MG63 (cell line): ENCODE measurements at regions not wholly inside any gene's neighbourhood (a gene's known extent, or its start where the extent isn't known, plus 50 kb on each side); places are given as distances from the start of the nearest gene placed in this dataset.

Source experiments
- DNase-seq: peaks from one replicate; pipeline ENCODE4 v3.0.0-alpha.2; 2020
- H3K27me3 ChIP-seq: fragments of 250-450 bp; sonication (Bioruptor Pico); 2 replicates; pipeline ENCODE4 v1.5.1; 2020; ENCODE audit warnings: mild to moderate bottlenecking, moderate library complexity
- H3K36me3 ChIP-seq: fragments of 250-450 bp; sonication (Bioruptor Pico); 2 replicates; pipeline ENCODE4 v1.5.1; 2020; ENCODE audit warnings: mild to moderate bottlenecking, moderate library complexity
- H3K4me3 ChIP-seq: fragments of 250-450 bp; sonication (Bioruptor Pico); 2 replicates; pipeline ENCODE4 v1.5.1; 2020; ENCODE audit warnings: mild to moderate bottlenecking, moderate library complexity
- H3K9me3 ChIP-seq: fragments of 250-450 bp; sonication (Bioruptor Pico); 2 replicates; pipeline ENCODE4 v1.5.1; 2020; ENCODE audit warnings: mild to moderate bottlenecking, moderate library complexity

DNA sequence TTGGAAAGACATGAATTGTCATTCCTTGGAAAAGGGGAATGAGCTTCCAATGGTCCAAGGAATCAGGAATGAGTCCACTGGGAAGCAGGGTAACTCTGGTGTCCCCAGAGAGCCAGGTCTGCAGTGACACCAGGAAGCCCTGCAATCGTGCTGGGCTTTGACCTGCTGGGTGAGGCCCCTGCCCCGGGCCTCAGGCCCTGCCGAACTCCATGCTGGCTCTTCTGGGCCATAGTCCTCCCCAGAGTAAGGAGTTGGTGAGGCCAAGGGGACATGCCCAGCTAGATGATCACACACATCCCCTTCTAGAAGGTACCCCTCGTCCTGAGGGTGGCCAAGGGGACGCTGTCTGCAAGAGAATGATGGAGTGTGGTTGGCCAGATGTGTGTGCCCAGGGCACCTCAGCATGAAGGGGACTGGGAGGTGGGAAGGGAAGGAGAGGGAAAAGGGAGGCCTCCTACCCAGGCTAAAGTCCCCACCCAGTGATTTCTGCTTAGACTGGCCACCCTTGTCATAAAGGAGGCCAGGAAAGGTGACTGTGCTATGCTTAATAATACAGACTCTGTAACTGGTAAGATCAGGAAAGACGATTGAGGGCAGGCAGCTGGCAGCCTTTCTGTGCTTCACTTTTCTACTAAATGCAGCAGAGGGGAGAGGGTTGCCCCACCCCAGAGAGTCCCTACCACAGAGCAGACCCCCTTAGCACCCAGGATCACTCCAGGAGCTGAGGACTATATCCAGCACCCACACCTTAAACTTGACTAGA lies 119.3 kb downstream of the SNX5 start:
- Histone ChIP-seq H3K4me3 (no peak overlapping the region), H3K9me3 (no peaks in the 10 kb centered on the region), H3K36me3 (no peaks in the 10 kb centered on the region), H3K27me3 (no peaks in the 10 kb centered on the region)
- no peak for DNase-seq

DNA sequence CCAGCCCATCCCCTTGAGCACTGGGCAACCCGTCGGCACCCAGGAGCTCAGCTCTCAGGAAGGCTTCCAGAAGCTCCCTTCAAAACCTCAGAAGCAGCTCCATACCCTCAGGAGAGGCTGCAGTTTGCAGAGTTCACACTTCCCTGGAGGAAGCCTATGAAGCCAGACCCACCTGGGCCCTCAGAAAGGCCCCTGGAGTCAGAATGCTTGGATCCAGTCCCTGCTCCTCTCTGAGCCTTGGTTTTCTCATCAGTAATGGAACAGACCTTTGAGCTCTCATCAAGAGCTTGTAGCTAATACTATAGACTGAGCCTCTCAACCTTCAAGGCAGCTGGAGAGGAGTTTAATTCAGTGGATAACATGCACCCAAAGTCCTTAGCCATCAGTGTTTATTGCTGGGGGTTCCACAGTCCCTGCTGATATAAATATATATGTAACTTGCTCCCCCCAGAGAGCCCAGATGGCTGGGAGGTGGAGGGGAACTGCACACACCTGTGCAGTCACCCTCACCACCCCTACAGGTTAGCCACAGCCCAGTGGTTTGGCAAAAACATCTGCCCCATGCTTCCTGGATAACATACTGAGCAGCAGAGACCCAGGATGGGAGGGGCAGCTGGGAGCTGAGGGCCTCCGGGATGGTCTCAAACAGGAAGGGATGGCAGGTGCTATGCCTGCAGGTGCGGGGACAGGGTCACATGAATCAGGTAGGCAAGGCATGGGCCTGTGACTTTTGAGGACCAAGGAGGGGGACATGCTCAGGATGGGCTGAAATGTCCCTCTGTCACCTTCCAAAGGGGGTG lies 120.1 kb downstream of the SNX5 start:
- no peaks in the 10 kb centered on the region for H3K36me3 ChIP-seq
- no peak for DNase-seq
- H3K4me3 ChIP-seq, result no peak overlapping the region
- no peaks in the 10 kb centered on the region for H3K27me3 ChIP-seq
- H3K9me3 ChIP-seq, result no peaks in the 10 kb centered on the region

DNA sequence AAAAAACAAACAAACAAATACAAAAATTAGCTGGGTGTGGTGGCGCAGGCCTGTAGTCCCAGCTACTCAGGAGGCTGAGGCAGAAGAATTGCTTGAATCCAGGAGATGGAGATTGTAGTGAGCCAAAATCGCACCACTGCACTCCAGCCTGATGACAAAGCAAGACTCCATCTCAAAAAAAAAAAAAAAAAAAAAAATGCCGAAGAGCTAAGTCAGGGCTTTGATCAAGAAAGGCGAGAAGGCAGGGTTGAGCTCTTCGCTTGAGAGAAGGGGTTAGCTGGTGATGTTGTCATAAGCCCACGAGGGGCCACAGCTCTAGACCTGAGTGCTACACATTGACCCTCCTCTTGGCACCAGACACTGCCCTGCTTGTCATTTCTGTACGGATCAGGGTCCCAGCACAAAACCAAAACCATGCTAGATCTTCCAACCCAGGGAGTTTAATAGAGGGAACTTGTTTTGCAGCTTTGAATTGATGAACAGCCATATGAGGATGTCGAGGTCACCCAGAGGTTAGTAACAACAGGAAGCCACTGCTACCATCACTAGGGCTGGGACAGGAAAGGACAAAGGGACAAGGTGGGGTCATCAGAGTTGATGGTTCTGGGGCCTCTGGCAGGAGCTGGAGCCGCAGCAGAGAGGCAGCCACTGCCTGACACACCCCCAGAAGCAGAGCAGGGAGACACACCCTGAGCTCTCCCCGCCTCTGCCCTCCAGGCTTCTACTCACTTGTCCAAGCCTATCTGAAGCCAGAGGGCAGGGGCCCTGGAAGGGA lies 122.7 kb downstream of the SNX5 start:
- no peak for DNase-seq
- Histone ChIP-seq H3K36me3 (no peaks in the 10 kb centered on the region), H3K27me3 (no peaks in the 10 kb centered on the region), H3K4me3 (no peak overlapping the region), H3K9me3 (no peaks in the 10 kb centered on the region)

DNA sequence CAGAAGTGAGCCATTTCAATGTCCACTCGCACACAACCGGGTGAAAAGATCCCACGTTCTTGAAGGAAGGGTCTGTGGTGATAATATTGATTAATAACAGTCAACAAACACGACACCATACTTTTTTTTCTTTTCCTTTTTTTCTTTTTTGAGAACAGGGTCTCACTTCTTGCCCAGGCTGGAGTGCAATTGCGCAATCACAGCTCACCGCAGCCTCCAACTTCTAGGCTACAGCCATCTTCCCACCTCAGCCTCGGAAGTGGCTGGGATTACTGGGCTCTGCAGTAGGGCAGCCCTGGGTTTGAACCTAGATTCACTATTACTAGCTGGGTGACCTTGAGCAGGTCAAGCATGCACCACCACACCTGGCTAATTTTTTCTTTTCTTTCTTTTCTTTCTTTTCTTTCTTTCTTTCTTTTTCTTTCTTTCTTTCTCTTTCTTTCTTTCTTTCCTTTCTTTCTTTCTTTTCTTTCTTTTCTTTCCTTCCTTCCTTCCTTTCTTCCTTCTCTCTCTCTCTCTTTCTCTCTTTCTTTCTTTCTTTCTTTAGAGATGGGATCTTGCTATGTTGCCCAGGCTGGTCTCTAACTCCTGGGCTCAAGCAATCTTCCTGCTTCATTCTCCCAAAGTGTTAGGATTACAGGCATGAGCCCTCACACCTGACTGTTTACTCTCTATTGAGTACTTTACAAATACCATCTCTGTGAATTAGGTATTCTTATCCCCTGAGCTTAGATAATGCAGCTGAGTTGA lies 123.9 kb downstream of the SNX5 start:
- Histone ChIP-seq H3K36me3 (no peaks in the 10 kb centered on the region), H3K27me3 (no peaks in the 10 kb centered on the region), H3K4me3 (no peak overlapping the region), H3K9me3 (no peaks in the 10 kb centered on the region)
- DNase-seq, result no peak

GRCh38 chr20:17844133-17844429 lies 124.5 kb downstream of the SNX5 start:
- H3K27me3 ChIP-seq, result no peaks in the 10 kb centered on the region
- no peak overlapping the region for H3K4me3 ChIP-seq
- no peak for DNase-seq
- no peaks in the 10 kb centered on the region for H3K9me3 ChIP-seq
- H3K36me3 ChIP-seq, result no peaks in the 10 kb centered on the region

DNA sequence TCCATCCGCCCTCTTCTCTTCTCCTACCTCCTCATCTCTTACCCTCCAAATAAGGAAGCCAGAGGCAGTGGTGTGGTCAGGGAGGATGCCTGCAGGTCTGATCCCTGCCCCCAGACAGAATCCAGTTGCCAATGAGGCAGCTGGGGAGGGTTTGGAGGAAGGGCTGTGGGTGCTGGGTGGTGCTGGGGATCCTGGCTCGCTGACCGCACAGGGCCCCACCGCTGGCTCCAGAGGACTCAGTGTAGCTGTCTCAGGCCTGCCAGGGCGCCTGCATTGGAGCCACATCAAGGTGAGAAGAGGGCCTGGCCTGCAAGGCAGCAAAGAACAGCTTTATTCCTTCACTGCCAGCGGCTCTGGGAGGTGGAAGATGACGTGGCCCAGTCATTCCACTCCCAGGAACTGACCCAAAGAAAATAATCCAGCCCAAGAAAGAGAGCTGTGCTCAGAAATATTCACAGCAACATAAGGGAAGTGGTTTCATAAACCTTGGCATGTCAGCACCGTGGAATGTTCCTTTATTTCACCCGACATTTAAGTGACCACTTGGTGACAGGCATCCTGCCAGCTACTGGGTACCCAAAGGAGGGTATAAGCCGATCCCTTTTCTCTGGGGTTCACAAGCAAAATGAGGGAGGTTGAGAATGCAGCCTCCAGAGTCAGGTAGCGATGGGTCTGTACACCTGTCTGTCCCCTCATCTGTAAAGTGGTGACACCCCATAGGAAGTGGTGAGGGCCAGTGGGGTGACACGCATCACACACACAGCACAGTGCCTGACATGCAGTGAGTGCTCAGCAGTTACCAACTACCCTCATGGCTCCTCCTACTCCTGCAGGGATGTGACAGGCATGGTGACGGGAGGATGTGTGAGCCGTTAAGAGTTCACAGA lies 125.1 kb downstream of the SNX5 start:
- H3K4me3 ChIP-seq, result no peak overlapping the region

GRCh38 chr20:17841751-17842215 lies 126.8 kb downstream of the SNX5 start:
- no peaks in the 10 kb centered on the region for H3K27me3 ChIP-seq
- peak; percentile 28 for DNase-seq
- no peaks in the 10 kb centered on the region for H3K9me3 ChIP-seq

More for the DNA sequence above, 125.1 kb downstream of the SNX5 start:
- Histone ChIP-seq H3K36me3 (no peaks in the 10 kb centered on the region), H3K27me3 (no peaks in the 10 kb centered on the region), H3K9me3 (no peaks in the 10 kb centered on the region)
- peak; percentile 96 for DNase-seq

DNA sequence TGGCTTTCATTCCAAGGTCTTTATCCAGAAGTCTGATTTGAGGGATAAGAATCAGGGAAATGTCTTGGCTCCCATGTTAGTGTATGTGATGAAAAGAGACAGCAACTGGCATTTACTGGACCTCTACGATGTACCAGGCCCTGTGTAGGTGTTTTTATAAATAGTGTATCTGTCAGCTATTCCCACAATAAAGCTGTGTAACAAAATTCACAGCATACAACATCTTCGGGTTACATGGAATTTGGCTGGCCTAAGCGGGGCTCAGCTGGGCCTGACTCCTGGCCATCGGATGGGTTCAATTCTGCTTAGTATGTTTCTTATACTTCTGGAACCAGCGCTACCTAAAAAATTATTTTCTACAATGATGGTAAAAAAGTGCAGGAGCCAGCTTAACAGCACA lies 128.2 kb downstream of the SNX5 start:
- Histone ChIP-seq H3K9me3 (no peaks in the 10 kb centered on the region), H3K36me3 (no peaks in the 10 kb centered on the region), H3K4me3 (no peak overlapping the region), H3K27me3 (no peaks in the 10 kb centered on the region)
- DNase-seq, result no peak

More at GRCh38 chr20:17841751-17842215, 126.8 kb downstream of the SNX5 start:
- Histone ChIP-seq H3K36me3 (no peaks in the 10 kb centered on the region), H3K4me3 (no peak overlapping the region)

DNA sequence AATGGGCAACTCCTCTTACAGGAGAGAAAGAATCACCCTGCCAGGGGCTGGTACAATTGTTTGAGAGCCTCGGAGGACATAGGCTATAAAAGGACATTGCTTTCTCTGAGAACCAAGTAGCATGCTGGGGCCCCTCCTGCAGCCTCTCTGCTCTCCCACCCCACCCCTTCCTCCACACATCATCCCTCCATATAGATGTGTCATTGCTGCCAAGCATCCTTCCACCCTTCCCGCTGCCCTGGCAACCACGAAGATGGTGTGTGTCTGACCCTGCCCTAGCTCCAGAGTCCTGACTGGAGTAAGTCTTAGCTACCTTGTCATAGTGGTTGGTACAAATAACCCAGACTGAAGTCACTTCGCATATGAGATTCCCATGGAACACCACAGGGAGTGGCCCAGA lies 129.7 kb downstream of the SNX5 start:
- Histone ChIP-seq H3K9me3 (no peaks in the 10 kb centered on the region), H3K27me3 (no peaks in the 10 kb centered on the region), H3K4me3 (no peak overlapping the region), H3K36me3 (no peaks in the 10 kb centered on the region)
- DNase-seq, result no peak

DNA sequence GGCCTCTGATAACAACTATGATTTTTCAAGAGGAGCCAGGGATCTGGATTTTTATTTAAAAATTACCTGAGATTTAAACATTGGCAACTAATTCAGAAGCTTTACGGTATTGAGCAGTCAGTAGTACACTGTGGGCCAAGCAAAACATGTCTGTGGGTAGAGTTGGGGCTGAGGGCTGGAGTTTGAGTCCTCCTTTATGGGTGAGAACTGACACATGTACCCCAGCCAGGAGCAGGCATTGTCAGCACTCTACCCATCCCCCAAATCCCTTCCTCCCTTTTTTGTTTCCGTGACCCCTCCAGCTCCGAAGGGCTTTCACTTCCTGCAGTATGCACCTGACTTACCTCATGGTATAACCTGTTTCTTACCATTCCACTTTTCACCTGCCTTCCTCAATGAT lies 131.4 kb downstream of the SNX5 start:
- H3K4me3 ChIP-seq, result no peak overlapping the region
- no peaks in the 10 kb centered on the region for H3K36me3 ChIP-seq
- H3K9me3 ChIP-seq, result no peaks in the 10 kb centered on the region
- DNase-seq, result no peak
- no peaks in the 10 kb centered on the region for H3K27me3 ChIP-seq

GRCh38 chr20:17836303-17836861 lies 132.2 kb downstream of the SNX5 start:
- peak; percentile 65 for DNase-seq
- no peaks in the 10 kb centered on the region for H3K9me3 ChIP-seq
- no peaks in the 10 kb centered on the region for H3K27me3 ChIP-seq
- H3K36me3 ChIP-seq, result no peaks in the 10 kb centered on the region
- H3K4me3 ChIP-seq, result no peak overlapping the region

DNA sequence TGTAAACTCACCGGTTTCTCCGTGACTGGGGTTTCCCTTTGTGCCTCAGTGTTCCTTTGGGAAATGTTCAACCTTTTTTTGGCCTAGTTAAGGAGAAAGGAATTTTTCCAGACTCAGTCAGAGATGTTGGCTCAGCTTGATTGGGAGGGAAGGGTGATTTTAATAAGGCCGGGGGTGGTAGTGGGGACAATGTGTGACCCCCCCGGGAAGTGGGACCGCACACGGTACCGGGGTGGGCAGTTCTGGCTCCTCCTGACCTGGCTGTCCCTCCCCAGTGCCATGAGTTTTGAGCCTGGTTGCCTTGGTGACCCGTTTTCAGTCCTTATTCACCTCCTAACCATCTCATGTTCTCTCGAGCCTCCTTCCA lies 132.7 kb downstream of the SNX5 start:
- no peak for DNase-seq
- Histone ChIP-seq H3K9me3 (no peaks in the 10 kb centered on the region), H3K4me3 (no peak overlapping the region), H3K27me3 (no peaks in the 10 kb centered on the region), H3K36me3 (no peaks in the 10 kb centered on the region)

GRCh38 chr20:17835240-17835933 lies 133.2 kb downstream of the SNX5 start:
- H3K4me3 ChIP-seq, result no peak overlapping the region
- DNase-seq, result peak; percentile 85
- H3K9me3 ChIP-seq, result no peaks in the 10 kb centered on the region
- H3K36me3 ChIP-seq, result no peaks in the 10 kb centered on the region
- H3K27me3 ChIP-seq, result no peaks in the 10 kb centered on the region

DNA sequence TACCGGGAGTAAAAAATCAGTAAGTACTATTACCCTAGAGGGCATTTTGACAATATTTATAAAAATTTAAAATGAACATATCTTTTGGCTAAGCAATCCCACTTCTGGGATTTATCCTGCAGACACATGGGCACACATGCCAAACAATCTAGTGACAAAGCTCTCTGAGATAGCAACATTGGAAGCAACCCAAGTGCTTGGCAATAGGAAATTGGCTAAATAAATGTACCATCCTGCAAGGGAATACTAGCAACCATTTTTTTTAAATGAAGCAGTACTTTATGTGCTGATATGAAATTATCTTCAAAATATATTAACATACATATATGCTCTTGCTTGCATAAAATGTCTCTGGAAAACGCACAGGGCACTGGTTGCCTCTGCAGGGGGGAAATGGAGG lies 133.8 kb downstream of the SNX5 start:
- H3K9me3 ChIP-seq, result no peaks in the 10 kb centered on the region
- H3K4me3 ChIP-seq, result no peak overlapping the region
- H3K27me3 ChIP-seq, result no peaks in the 10 kb centered on the region
- no peak for DNase-seq
- H3K36me3 ChIP-seq, result no peaks in the 10 kb centered on the region

DNA sequence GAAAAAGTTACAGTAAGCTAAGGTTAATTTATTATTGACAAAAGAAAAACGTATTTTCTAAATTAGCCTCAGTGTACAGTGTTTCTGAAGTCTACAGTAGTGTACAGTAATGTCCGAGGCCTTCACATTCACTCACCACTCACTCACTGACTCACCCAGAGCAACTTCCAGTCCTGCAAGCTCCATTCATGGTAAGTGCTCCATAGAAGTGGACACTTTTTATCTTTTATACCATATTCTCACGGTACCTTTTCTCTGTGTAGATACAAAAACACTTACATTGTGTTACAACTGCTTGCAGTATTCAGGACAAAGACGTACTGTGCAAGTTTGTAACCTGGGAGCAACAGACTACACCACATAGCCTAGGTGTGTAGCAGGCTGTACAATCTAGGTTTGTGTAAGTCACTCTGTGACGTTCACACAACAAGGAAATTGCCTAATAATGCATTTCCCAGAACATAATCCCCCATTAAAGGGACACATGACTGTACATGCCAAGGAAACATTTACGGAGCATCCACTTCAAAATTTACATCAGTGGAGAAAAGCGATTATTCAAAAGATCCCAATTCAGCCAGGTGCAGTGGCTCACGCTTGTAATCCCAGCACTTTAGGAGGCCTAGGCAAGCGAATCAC lies 133.4 kb downstream of the BANF2 start:
- Histone ChIP-seq H3K27me3 (no peaks in the 10 kb centered on the region), H3K4me3 (no peak overlapping the region), H3K36me3 (no peaks in the 10 kb centered on the region), H3K9me3 (no peaks in the 10 kb centered on the region)
- DNase-seq, result no peak
